Ishikawa (cell line): ENCODE measurements at regions not wholly inside any gene's neighbourhood (a gene's known extent, or its start where the extent isn't known, plus 50 kb on each side); places are given as distances from the start of the nearest gene placed in this dataset.

Experiments
- CEBPB ChIP-seq: IDR thresholded peaks from 2 replicates; pipeline ENCODE4 v1.6.1; 2012
- CREB1 ChIP-seq: IDR thresholded peaks from 2 replicates; pipeline ENCODE4 v1.6.1; 2012; ENCODE audit warnings: low read depth
- EGR1 ChIP-seq: IDR thresholded peaks from 2 replicates; pipeline ENCODE4 v1.6.1; 2012
- EP300 ChIP-seq: IDR thresholded peaks from 2 replicates; pipeline ENCODE4 v1.6.1; 2012; ENCODE audit warnings: borderline replicate concordance
- FOXM1 ChIP-seq: IDR thresholded peaks from 2 replicates; pipeline ENCODE4 v1.6.1; 2012; ENCODE audit warnings: low read depth, borderline replicate concordance
- NFIC ChIP-seq: IDR thresholded peaks from 2 replicates; pipeline ENCODE4 v1.6.1; 2012
- RAD21 ChIP-seq: IDR thresholded peaks from 2 replicates; pipeline ENCODE4 v1.6.1; 2012; ENCODE audit warnings: low read depth
- TAF1 ChIP-seq: IDR thresholded peaks from 2 replicates; pipeline ENCODE4 v1.6.1; 2012; ENCODE audit warnings: low read depth, mild to moderate bottlenecking
- TCF12 ChIP-seq: IDR thresholded peaks from 2 replicates; pipeline ENCODE4 v1.6.1; 2012; ENCODE audit warnings: low read depth
- TEAD4 ChIP-seq: IDR thresholded peaks from 2 replicates; pipeline ENCODE4 v1.6.1; 2012
- YY1 ChIP-seq: IDR thresholded peaks from 2 replicates; pipeline ENCODE4 v1.6.1; 2012; ENCODE audit warnings: low read depth
- ZBTB7A ChIP-seq: IDR thresholded peaks from 2 replicates; pipeline ENCODE4 v1.6.1; 2012; ENCODE audit warnings: low read depth
- TF ChIP-seq, protein P1 (sequence below): IDR thresholded peaks from 2 replicates; pipeline ENCODE4 v1.6.1; 2012; ENCODE audit warnings: low read depth, mild to moderate bottlenecking
- TF ChIP-seq, protein P2 (sequence below): IDR thresholded peaks from 2 replicates; pipeline ENCODE4 v1.6.1; 2012
- TF ChIP-seq, protein P3 (sequence below): IDR thresholded peaks from 2 replicates; pipeline ENCODE4 v1.6.1; 2012

DNA sequence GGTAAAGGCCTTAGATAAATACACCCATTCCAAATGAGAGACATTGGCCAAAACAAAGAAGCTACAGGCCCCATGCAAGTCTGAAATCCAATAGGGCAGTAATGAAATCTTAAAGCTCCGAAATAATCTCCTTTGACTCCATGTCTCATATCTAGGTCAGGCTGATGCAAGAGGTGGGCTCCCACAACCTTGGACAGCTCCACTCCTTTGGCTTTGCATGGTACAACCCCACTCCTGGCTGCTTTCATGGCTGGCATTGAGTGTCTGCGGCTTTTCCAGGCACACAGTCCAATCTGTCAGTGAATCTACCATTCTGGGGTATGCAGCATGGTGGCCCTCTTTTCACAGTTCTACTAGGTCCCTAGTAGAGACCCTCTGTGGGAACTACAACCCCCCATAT, 762.5 kb downstream of the LIG4 start:
- TF ChIP-seq, protein P1, sequence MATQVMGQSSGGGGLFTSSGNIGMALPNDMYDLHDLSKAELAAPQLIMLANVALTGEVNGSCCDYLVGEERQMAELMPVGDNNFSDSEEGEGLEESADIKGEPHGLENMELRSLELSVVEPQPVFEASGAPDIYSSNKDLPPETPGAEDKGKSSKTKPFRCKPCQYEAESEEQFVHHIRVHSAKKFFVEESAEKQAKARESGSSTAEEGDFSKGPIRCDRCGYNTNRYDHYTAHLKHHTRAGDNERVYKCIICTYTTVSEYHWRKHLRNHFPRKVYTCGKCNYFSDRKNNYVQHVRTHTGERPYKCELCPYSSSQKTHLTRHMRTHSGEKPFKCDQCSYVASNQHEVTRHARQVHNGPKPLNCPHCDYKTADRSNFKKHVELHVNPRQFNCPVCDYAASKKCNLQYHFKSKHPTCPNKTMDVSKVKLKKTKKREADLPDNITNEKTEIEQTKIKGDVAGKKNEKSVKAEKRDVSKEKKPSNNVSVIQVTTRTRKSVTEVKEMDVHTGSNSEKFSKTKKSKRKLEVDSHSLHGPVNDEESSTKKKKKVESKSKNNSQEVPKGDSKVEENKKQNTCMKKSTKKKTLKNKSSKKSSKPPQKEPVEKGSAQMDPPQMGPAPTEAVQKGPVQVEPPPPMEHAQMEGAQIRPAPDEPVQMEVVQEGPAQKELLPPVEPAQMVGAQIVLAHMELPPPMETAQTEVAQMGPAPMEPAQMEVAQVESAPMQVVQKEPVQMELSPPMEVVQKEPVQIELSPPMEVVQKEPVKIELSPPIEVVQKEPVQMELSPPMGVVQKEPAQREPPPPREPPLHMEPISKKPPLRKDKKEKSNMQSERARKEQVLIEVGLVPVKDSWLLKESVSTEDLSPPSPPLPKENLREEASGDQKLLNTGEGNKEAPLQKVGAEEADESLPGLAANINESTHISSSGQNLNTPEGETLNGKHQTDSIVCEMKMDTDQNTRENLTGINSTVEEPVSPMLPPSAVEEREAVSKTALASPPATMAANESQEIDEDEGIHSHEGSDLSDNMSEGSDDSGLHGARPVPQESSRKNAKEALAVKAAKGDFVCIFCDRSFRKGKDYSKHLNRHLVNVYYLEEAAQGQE: peak; percentile 47; the same call in 1 of the 2 replicates
- no peak for TF ChIP-seq EP300

DNA sequence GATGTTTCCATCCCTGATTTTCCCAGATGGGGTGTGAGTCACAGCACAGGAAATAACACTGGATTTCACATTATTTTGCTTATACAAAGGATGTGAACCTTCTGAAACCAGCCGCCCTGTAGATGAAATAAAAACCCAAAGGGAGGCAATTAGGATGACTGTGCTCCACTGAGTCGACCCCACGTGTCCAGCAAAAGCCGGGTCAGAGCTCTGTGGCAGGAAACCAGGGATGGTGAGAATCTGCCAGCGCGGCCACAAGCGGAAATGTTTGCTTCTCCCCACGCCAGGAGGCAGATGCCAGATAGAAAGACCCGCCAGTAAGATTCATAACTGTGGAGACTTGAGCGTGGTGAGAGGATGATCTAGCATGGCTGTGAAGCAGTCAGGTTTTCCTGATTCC, 764.4 kb downstream of the LIG4 start:
- TF ChIP-seq, protein P2, sequence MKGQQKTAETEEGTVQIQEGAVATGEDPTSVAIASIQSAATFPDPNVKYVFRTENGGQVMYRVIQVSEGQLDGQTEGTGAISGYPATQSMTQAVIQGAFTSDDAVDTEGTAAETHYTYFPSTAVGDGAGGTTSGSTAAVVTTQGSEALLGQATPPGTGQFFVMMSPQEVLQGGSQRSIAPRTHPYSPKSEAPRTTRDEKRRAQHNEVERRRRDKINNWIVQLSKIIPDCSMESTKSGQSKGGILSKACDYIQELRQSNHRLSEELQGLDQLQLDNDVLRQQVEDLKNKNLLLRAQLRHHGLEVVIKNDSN: no peak
- TF ChIP-seq TAF1 (no peak), CEBPB (no peak), EGR1 (no peak), TEAD4 (no peak), YY1 (no peak), ZBTB7A (no peak), TCF12 (no peak), FOXM1 (no peak), CREB1 (no peak), EP300 (no peak), RAD21 (no peak)
- TF ChIP-seq, protein P3, sequence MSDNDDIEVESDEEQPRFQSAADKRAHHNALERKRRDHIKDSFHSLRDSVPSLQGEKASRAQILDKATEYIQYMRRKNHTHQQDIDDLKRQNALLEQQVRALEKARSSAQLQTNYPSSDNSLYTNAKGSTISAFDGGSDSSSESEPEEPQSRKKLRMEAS: no peak
- TF ChIP-seq, protein P1: no peak

DNA sequence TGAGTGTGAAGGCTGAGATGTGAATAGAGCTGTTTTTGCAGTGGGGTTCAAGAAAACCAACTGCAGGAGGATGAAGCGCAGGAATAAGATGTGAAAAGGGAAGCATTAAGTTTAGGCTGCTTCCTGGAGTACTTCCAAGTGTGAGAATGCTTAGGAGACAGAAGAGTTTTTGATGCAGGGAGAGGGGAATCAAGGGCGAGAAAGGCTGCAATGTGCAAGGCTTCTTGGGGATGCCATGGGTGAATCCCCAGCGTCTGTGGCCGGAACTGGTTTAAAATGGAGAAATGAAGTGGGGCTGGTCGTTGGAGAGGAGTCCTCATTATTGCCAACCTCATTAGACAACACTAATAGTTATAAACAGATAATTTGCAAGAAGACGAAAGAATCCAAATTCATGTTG, 764.9 kb downstream of the LIG4 start:
- TF ChIP-seq TAF1 (no peak), TEAD4 (no peak), FOXM1 (no peak), TCF12 (no peak), YY1 (no peak), RAD21 (no peak), CREB1 (no peak), EP300 (no peak), NFIC (no peak), ZBTB7A (no peak), EGR1 (no peak), CEBPB (no peak)
- TF ChIP-seq, protein P1: no peak
- TF ChIP-seq, protein P2: no peak
- TF ChIP-seq, protein P3: no peak

DNA sequence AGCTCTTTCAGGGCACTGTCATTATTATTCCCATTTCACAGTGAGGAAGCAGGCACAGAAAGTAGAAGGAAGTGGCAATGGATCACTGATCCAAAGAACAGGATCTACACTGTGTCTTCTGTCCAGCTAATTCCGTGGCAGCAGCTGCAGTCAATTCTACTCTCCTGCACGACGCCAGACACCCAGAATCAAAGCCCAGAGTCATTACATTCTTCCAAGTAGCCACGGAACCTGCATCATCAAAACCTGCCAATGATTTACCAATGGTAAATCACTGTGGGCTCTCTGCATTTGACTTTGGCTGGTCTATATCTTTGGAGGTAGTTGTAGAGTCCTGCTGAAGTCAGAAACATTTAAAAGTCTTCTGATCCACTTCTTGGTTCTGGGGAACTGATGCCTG, 767.7 kb downstream of the LIG4 start:
- TF ChIP-seq, protein P1: no peak
- TF ChIP-seq TEAD4 (no peak), ZBTB7A (no peak), EP300 (no peak), YY1 (no peak), CREB1 (no peak), TAF1 (no peak), NFIC (no peak), CEBPB (no peak), FOXM1 (no peak)
- TF ChIP-seq, protein P3: no peak
- TF ChIP-seq, protein P2: no peak
